ENCODE measurements at regions not wholly inside any gene's neighbourhood (a gene's known extent, or its start where the extent isn't known, plus 50 kb on each side); places are given as distances from the start of the nearest gene placed in this dataset.

DNA sequence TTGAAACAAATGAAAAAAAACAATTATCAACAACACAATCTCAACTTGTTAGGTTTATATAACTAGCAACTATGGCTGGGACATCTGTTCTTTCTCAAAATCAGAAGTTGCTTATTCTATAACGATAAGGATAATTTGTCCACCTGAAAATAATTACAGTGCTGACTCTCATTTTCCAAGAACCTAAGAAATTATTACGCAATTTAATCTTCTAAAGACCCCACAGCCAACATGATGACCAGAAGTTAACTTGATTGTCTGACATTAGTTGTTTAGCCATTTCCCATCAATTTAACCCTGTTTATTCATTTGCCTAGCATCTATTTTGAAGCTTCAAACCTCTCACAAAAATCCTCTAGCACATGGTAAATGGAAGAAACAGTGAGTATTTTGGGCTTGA is 293.8 kb downstream of the ELAVL2 start:
- no peak for FAIRE-seq
- DNase-seq (ENCODE audit: low spot score) = no peak

DNA sequence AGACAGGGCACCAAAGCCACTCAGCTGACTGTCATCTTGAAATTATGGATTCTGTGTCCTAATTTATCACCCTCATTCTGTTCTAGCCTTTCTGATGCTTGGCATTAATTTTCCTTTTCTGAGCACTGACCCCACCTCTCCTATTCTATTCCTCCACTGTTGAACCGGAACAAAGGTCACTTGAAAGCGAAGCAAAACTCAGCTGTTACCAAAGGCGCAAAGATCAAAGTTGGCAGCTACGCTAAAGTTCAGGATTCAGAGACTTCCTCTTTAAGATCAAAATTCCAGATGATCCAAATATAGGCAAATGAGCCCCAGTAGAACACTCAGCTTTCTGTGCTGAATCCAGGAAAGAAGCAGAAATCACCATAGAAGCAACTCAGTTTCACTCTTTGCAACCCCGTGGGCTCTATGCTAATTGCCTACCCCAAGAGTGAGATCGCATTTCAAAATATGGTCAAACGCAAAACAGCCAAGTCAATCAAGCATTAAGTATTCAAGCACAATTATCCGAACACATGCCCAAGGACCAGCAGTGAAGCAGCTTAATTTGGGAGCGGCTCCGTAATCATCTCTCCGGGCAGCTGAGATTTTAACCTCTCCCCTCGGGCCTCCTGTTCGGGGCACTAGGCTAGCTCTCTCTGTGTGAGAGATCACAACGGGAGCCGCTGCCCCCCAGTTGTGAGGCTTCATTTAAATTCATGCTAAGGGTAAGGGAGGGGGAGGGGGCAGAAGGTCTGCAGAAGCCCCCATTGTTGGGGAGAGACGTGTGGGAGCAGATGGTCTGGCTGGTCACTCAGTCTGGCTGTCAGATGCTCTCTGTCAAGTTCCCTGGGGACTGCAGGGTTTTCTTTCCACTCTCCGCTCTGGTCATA is 288.6 kb downstream of the ELAVL2 start:
- FAIRE-seq (no peak), DNase-seq (ENCODE audit: low spot score) (no peak)

DNA sequence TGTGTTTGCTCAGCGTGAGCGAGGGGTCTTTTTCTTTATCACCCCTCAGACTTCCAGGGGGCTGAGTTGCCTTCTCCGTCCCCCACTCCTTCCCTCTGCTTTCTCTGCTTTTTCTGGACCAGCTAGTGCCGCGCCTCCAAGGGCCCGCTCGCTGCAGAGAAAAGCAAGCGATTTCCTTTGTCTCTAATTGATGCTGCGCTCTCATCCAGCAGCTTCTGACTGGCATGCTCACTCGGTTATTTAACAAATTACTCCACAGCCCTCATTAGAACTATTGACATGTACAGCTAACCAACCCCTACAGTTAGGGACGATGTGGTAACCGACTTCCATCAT is 288.0 kb downstream of the ELAVL2 start:
- FAIRE-seq (no peak), DNase-seq (ENCODE audit: low spot score) (no peak)

DNA sequence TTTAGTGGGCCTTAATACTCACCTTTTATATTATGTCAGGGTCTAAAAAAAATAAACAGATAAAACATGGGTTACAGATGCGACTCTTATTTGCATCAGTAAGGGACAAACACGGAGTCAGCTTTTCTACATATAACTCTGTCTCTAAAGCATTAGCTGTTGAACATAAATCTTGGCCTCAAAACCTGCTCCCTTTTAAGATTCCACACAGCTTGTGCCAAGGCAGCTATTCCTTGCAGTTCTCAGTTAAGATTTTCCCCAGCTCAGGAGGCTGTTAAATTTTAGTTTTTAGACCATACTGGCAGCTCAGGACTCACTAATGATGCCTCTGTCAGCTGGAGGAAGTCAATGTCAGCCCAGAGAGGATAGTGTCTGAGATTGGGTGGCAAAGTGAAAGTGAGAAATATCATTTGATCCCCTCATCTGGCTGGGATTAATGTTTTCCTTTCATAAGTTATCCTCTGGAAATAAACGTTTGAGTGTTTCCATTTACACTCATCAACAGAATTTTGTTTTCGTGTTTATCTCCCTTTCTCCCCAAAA is 287.5 kb downstream of the ELAVL2 start:
- DNase-seq (ENCODE audit: low spot score) (no peak), FAIRE-seq (no peak)

DNA sequence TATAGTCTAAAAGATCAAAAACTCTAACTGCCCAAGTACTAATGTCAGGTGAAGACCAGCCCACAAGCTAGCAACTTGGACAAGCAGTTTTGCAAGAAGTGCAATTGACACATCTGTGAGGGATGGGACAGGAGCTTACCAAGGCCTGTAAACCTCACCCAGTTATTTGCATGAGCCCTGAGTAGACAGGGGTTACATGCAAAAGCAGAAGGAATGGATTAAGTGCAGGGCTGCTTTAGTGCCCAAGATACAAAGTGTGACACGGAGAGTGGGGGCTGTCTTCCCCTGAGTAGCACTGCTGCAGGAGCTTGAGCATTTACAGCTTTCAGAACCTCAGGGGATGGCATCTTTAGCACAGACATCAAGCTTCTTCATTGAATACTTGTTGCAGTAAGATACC is 286.7 kb downstream of the ELAVL2 start:
- DNase-seq (ENCODE audit: low spot score) = no peak
- FAIRE-seq = no peak

DNA sequence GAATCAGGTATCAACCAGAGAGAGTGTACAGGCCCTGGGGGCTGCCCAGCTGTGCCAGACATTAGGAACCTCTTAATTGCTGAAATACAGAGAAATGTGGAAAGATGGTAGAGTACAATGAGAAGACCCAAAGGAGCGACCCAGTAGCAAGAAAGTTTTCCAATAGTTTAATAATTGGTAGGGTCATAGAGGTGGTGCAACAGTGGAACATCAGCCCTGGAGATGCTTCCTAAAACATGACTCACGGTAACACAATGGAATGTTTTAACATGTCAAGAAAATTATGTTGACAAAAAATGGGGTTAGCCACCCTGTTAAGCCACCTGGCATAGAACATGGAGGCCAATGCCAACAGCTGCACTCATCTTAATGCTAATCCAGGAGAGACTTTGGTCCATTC is 284.1 kb downstream of the ELAVL2 start:
- DNase-seq (ENCODE audit: low spot score) = no peak
- FAIRE-seq = no peak

DNA sequence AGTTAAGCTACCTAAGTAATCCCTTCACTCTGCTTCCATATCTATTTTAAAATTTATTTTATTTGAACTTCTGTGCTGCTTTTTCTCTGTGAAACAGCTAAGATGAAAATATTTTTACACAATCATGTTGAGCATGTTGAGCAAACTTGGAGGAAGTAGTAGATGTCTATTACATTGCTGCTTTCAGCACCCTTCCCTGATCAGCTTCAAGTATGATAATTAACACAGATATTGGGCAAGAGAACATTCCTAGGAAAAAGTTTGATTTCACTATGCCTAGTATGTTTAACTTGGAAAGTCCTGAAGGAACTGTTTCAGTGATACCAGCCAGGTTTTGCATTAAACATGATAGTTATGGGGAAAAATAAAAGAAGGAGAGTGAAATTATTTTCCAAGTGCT is 283.6 kb downstream of the ELAVL2 start:
- no peak for FAIRE-seq

DNA sequence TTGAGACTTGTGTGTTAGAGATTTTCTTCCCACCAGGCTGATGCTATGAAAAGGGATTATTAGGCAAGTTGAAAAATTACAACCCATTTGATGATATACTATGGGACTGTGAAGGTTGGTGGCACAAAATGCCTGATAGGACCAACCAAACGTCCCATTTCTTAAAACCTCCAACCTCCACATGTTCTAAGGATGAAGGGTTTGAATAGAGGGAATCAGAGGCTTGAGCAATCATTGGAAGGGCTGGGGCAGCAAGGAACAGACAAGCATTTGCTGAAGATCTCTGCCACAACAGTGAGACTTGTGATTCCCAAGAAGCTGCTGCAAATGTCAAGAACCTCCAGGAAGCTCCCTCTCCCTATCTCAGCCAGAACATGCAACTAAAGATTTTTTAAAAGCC is 283.1 kb downstream of the ELAVL2 start:
- no peak for FAIRE-seq
- no peak for DNase-seq (ENCODE audit: low spot score)

More for the DNA sequence above, 283.6 kb downstream of the ELAVL2 start:
- no peak for DNase-seq (ENCODE audit: low spot score)

DNA sequence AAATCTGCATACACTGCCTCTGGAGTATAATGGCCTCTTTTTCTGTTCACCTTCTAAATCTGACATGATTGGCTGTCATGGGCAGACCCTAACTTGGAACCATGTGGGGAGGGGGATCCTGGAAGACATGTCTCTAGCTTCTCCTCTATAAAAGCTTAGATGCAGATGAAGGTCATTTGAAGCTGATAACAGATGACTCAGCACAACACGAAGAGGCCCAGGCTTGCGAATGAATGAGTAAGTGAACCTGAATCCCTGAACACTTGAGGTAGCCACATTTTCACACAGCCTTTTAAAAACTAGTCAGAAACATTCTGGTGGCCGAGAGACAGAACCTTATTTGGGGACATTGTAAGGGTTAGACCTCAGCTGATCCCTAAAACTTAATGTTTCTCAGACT is 282.6 kb downstream of the ELAVL2 start:
- peak; percentile 3 for DNase-seq (ENCODE audit: low spot score)
- no peak for FAIRE-seq

DNA sequence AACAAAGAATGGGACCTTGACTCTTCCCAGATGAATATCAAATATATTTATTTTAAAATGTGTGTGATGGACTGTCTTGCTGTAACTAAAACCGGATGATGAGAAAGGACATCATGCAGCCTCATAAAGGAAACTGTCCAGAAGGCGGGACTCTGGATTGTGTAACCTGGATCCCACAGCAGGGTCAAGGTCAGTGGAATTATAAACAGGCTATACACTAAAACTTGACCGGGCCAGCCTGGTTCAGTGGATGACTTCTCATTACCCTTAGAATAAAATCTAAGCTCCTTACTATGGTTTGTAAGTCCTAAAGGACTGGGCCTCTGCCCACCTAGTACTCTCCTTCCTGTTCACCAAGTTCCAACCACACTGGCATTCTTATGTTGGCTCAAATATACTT is 280.3 kb downstream of the ELAVL2 start:
- DNase-seq (ENCODE audit: low spot score) (no peak), FAIRE-seq (no peak)

DNA sequence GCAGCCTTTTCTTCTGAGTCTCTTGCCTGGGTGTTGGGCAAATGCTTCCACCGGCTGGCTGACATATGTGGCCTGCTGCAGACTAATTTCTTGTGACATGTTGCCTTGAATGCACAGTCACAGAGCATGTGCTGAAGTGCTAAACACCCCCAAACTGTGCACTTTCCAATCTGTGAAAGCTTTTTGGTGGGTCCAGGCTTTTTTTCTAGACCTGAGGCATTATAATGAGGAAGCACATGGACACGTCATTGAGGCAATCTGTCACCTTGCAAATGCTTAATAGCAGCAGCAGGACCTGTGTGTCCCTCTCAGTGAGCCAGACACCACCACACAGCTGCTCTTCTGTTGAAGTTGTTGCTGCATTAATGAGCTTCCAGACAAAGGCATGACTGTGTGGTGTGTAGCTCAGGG is 274.7 kb downstream of the ELAVL2 start:
- no peak for FAIRE-seq
- DNase-seq (ENCODE audit: low spot score) = no peak

DNA sequence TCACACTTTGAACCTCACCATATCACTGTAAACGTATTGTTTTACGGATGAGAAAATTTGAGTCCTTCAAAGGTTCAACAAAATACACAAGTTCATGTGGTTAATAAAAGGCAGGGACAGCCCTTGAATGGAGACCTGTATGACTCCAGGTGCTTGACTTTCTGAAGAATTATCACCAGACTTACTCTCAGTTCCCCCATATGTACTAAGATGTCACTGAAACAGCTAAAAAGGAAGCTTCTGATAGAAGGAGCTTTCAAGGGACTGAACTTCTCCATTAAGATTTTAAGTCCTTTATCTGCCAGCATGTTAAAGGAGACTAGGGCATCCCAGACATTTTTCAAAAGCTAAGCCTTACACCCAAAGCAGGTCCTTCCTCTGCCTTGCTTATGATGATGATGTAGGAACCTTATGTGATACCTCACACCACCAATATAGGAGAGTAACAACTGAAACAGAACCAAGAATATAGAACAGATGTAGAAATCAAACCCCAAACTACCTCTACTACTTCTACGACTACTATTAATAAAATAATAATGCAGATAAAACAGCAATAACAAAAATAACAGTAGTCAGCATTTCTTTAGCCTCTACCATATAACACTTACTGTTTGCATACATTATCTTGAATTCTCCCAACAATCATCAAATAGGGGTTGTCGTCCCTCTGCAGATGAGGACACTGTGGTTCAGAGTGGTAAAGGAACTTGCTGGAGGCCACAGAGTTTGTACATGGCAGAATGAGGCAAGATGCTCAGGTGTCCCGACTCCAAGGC is 273.9 kb downstream of the ELAVL2 start:
- DNase-seq (ENCODE audit: low spot score) = no peak
- no peak for FAIRE-seq

DNA sequence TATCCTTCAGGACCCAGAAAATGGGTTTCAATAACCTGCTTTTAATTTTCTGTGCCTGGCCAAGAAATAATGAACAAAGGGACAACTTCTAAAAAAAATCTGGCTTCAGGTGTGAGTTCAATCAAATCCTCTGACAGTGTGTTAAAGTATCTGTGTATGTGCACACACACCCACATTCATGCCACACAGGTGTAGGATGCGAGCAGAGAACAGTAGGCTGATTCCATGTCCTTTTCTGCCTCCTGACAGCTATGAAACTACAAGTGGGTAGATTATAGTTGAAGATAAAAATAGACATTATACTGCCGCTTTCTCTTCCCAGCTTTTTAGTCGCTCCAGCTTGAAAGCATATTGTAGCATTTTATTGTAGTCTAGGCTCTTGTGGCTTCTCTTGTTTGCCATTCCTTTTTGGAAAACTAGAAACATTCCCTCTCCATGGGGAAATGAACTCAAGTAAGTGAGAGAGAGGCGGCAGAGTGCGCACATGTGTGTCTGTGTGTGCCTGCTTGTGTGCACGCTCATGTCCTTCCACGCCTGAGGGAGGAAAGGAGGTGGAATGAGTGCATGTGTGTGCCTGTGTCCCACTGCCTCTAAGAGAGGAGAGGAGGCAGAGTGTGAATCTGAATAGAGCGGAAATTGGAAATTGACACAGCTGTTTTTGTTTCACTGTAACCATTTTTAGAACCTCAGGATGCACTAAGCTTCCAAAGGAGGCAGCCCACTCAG is 273.0 kb downstream of the ELAVL2 start:
- no peak for FAIRE-seq
- DNase-seq (ENCODE audit: low spot score) = no peak

DNA sequence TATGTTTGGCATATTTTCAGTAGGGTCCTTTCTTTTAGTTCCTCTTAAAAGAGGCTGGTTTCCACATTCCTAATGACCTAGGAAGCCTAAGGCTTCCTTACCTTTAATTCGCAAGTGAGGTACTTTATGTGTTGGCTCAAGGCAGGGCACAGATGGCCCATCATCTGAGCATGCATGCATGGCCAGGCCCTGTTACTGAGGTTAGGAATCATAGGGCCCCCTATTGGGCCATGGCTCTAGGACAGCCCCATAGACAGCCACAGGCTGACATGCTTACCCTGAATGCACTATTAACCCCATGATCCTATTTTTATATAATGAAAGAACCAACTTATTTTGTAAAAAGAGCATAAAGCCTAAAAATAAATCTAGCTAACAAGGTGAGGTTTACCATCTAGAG is 271.4 kb downstream of the ELAVL2 start:
- DNase-seq (ENCODE audit: low spot score) = no peak
- no peak for FAIRE-seq

DNA sequence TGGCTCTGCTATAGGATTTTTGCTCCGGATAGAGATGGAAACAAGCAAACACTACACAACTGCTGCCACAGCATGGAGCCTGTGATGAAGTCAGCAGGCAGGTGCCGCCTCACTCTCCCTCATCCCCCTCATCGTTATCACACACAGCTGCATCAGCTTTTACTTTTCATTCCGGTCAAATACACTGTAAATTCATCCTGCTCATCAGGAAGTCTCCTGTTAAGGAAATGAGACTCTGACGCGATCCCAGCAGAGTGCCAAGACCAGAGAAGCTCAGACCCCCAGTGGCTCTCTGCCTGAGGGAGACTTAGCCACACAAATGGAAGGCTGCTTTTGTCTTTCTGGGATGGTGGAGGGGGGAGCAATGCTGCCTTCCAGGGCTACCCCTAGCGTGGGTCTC is 270.2 kb downstream of the ELAVL2 start:
- FAIRE-seq = no peak

DNA sequence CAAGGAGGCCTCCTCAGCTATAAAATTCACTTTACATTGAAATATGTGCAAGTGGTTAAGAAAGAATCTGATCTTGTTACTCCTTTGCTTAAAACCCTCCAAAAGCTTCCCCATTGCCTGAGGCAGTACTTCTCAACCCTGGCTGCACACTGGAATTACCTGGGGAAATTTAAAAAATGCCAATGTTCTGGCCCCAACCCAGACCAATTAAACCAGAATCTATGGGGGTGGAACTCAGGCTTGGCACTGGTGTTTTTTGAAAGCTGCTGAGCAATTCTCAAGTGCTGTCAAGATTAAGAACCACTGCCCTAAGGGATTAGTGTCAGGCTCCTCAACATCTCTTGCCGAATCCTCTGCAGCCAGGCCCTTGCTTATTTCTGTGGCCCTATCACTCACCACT is 269.6 kb downstream of the ELAVL2 start:
- FAIRE-seq (no peak), DNase-seq (ENCODE audit: low spot score) (no peak)

More for the DNA sequence above, 270.2 kb downstream of the ELAVL2 start:
- no peak for DNase-seq (ENCODE audit: low spot score)

DNA sequence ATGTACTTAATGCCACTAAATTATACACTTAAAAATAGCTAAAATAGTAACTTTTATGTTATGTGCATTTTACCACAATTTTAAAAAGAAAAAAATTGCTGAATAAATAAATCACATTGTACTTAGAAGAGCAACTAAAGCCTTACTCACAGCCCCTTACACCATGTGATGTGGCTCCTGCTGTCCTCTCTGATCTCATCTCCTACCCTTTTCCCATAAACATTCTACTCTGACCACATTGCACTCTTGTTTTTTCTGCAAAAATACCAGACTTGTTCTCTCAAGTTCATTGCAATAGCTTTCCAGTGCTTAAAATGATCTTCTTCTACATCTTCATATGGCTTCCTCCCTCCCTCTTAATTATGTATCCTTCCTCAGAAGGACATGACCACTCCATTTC is 268.4 kb downstream of the ELAVL2 start:
- FAIRE-seq (no peak), DNase-seq (ENCODE audit: low spot score) (no peak)

DNA sequence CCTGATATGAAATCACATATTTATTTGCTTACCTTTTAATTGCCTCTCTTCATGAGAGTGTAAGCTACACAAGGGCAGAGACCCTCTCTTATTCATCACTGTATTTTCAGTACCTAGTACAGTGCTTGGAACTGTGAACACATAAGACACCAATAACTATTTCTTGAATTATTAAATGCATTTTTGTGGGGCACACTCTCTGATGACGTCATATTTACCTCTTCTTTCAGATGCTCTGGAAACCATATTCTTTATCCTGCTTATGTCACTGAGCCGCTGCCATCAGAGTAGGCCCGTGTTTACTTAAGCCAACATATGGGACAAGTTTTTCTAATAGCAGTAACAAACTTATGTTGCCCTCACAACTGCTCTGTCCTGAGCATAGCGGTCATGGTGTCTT is 266.5 kb downstream of the ELAVL2 start:
- no peak for FAIRE-seq

DNA sequence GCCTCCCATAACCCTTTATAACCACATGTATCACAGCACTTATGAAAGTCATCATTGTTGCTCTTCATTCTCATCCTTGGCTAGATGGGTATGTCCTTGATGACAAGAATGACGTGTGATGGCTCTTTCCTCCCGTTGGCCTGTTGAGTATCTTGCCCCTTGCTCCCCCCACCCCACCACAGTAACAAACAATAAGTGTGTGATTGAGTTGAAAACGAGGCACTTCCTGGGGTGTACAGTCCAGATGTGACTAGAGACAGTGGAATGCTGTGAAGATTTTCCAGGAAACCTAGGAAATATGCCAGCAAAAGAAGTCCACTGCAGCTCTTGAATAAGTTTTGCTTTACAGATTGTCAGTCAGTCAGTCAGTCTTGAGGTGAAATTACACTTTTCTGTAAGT is 262.5 kb downstream of the ELAVL2 start:
- FAIRE-seq = no peak
- DNase-seq (ENCODE audit: low spot score) = peak; percentile 28

More for the DNA sequence above, 266.5 kb downstream of the ELAVL2 start:
- DNase-seq (ENCODE audit: low spot score) = no peak

DNA sequence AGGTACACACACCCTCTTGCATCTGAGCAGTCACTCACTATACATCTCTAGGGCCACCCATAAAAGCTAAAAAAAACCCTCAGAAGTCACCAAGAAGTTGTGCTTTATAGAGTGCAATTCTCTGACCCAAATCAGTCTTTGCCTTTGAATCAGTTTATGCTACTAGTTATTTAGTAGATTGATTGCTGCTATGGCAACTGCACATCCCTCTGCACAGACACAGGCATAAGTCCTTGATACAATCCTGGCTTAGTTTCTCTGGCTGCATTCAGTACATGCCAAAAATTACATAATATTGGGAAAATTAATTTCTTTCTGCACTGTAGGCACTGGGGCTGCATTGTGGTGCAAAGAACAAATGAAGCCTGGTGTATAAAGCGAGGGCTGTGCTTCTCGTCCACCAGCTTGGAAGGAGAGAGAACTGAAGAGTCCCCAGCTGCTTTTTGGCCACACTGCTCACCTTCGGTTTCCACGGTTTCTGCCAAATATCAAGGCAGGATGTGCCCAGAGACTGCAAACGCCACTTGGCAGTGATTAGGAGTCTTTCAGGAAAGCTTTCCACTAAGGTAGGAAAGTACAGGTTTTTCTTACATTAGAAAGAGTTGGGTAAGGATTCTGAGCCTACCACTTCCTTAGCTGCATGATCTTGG is 258.4 kb downstream of the ELAVL2 start:
- DNase-seq (ENCODE audit: low spot score) (no peak), FAIRE-seq (no peak)

DNA sequence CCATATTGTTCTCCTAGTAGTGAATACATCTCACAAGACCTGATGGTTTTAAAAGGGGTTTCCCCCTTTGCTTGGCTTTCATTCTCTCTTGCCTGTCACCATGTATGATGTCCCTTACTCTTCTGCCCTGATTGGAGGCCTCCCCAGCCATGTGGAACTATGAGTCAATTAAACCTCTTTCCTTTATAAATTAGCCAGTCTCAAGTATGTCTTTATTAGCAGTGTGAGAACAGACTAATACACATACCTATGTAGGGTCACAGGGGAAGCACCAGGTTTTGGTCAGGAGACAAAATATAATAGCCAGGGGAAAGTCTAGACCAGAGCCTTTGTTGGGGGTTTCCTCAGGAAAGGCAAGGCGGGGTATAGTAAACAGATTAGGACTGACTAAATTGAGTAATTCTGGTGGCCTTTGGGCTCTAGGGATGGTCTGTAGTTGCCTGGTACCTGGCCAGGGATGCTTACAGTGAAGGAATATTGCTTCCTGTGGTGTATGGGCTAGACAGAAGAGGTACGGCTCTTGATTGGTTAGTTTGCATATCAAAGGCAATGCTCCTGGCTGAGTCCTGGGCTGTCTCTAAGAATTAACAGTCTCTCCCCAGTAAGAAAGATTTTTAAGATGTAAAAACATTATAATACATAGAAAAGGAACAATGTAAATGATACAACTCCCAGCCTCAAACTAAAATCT is 254.5 kb downstream of the ELAVL2 start:
- FAIRE-seq = no peak
- DNase-seq (ENCODE audit: low spot score) = no peak

All from urothelium cell line (cell line).